ENCODE measurements at regions not wholly inside any gene's neighbourhood (a gene's known extent, or its start where the extent isn't known, plus 50 kb on each side); places are given as distances from the start of the nearest gene placed in this dataset.

DNA sequence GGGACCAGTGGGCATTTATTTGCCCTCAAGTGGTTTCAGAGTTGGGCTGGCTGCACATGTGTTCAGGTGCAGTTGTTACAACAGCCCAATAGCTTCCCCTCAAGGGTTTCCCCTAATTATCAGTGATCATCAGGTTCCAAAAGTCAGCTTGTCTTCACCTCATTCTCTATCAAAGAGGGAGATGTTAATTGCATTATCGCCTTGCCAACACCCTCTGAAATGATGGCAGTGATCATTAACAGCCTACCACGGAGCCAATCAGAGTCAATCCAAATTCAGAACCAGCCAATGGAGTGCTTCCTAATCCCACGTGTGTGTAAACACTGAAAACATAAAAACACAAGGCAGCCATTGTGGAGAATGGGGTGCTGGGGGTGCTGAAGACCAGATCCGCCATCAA lies 248.4 kb upstream of the ZNF507 start:
- TF ChIP-seq POLR2A (IDR thresholded peaks at IDR 0.05; ENCODE audit: low read length) (no peak), GATA1 (IDR thresholded peaks at IDR 0.05; ENCODE audit: low read depth, low read length) (no peak)
